ENCODE measurements at regions not wholly inside any gene's neighbourhood (a gene's known extent, or its start where the extent isn't known, plus 50 kb on each side); places are given as distances from the start of the nearest gene placed in this dataset.

DNA sequence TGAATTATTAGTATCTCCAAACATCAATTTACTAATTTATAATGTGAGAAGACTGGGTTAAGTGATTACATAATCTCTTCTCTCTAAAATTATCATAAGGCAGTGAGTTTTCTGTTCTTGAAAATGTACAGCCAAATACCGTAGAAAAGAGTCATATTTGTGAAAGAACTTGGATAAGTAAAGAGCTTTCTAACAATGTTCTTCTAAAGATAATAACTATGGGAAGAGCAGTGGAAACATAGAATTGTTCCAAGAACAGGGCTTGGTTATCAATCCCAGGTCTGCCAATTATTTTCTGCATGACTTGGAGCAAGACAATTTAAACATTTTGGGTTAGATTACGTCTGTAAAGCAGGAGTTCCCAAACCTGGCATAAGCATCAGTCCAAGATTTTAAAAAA lies 198.1 kb upstream of the SGK1 start:
- TF ChIP-seq, protein P1, sequence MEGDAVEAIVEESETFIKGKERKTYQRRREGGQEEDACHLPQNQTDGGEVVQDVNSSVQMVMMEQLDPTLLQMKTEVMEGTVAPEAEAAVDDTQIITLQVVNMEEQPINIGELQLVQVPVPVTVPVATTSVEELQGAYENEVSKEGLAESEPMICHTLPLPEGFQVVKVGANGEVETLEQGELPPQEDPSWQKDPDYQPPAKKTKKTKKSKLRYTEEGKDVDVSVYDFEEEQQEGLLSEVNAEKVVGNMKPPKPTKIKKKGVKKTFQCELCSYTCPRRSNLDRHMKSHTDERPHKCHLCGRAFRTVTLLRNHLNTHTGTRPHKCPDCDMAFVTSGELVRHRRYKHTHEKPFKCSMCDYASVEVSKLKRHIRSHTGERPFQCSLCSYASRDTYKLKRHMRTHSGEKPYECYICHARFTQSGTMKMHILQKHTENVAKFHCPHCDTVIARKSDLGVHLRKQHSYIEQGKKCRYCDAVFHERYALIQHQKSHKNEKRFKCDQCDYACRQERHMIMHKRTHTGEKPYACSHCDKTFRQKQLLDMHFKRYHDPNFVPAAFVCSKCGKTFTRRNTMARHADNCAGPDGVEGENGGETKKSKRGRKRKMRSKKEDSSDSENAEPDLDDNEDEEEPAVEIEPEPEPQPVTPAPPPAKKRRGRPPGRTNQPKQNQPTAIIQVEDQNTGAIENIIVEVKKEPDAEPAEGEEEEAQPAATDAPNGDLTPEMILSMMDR (conservative IDR thresholded peaks at IDR 0.05; ENCODE audit: low read length), result no peak
- no peak for TF ChIP-seq EZH2phosphoT487 (IDR thresholded peaks at IDR 0.05; ENCODE audit: borderline replicate concordance)

Data from Loucy (cell line).